ENCODE measurements at regions not wholly inside any gene's neighbourhood (a gene's known extent, or its start where the extent isn't known, plus 50 kb on each side); places are given as distances from the start of the nearest gene placed in this dataset.
"Not testable (repeated sequence)": the region's sequence is repeated elsewhere in the genome, so short reads cannot be mapped to it uniquely, and the experiment has no call there.

- peak; percentile 3 for DNase-seq
Observed at GRCh38 chr10:123380491-123381085, 226.4 kb downstream of the BUB3 start.

GRCh38 chr10:123381224-123381623 is 227.0 kb downstream of the BUB3 start:
- no peak for DNase-seq

- no peak for DNase-seq
Observed at GRCh38 chr10:123382491-123382890, 228.3 kb downstream of the BUB3 start.

GRCh38 chr10:123385508-123386080 is 231.4 kb downstream of the BUB3 start:
- DNase-seq = no peak

GRCh38 chr10:123389520-123389919 is 235.3 kb downstream of the BUB3 start:
- no peak for DNase-seq

GRCh38 chr10:123390332-123390731 is 236.1 kb downstream of the BUB3 start:
- DNase-seq = no peak

GRCh38 chr10:123390874-123391273 is 236.7 kb downstream of the BUB3 start:
- DNase-seq = no peak

GRCh38 chr10:123391275-123392028 is 237.2 kb downstream of the BUB3 start:
- DNase-seq = no peak

GRCh38 chr10:123392182-123392963 is 238.2 kb downstream of the BUB3 start:
- DNase-seq = no peak

GRCh38 chr10:123393170-123393569 is 239.0 kb downstream of the BUB3 start:
- no peak for DNase-seq

- DNase-seq = no peak
Observed at GRCh38 chr10:123394382-123394781, 240.2 kb downstream of the BUB3 start.

GRCh38 chr10:123395234-123395633 is 241.0 kb downstream of the BUB3 start:
- DNase-seq = not testable (repeated sequence)

- DNase-seq = no peak
Observed at GRCh38 chr10:123395906-123396305, 241.7 kb downstream of the BUB3 start.

- DNase-seq = no peak
Observed at GRCh38 chr10:123398180-123398591, 244.0 kb downstream of the BUB3 start.

GRCh38 chr10:123398756-123399155 is 244.6 kb downstream of the BUB3 start:
- DNase-seq = no peak

GRCh38 chr10:123399276-123399839 is 245.2 kb downstream of the BUB3 start:
- DNase-seq = no peak

- no peak for DNase-seq
Observed at GRCh38 chr10:123402021-123402420, 247.8 kb downstream of the BUB3 start.

- DNase-seq = peak; percentile 2
Observed at GRCh38 chr10:123402656-123403055, 248.5 kb downstream of the BUB3 start.

- DNase-seq = no peak
Observed at GRCh38 chr10:123404357-123404756, 250.2 kb downstream of the BUB3 start.

GRCh38 chr10:123408660-123409059 is 254.5 kb downstream of the BUB3 start:
- no peak for DNase-seq

- no peak for DNase-seq
Observed at GRCh38 chr10:123409426-123409825, 255.2 kb downstream of the BUB3 start.

GRCh38 chr10:123409884-123410283 is 255.7 kb downstream of the BUB3 start:
- no peak for DNase-seq

GRCh38 chr10:123413353-123413752 is 252.8 kb upstream of the GPR26 start:
- no peak for DNase-seq
